ENCODE measurements at regions not wholly inside any gene's neighbourhood (a gene's known extent, or its start where the extent isn't known, plus 50 kb on each side); places are given as distances from the start of the nearest gene placed in this dataset.

DNA sequence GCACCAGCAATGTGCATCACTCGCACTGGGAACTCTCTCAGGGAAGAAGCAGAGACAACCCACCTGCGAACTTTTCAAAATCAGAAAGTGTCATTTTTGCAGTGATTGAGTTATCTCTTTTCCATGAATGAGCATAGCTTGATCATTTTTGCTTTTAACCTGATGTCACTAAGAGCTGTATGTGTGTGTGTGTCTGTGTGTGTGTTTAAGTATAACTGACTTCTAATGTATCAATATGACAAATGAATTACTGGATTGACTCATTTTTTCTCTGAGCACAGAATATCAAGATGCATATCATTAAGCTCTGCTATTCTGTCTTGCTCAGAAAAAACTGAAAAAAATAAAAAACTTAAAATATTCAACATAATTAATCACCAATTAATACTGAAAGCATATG lies 548.9 kb upstream of the MARCKS start:
- TF ChIP-seq TAF1 (IDR thresholded peaks at IDR 0.05; ENCODE audit: borderline replicate concordance, insufficient read depth, low read length) (no peak), POLR2AphosphoS5 (IDR thresholded peaks at IDR 0.05; ENCODE audit: low read depth, low read length) (no peak)
